ENCODE measurements at regions not wholly inside any gene's neighbourhood (a gene's known extent, or its start where the extent isn't known, plus 50 kb on each side); places are given as distances from the start of the nearest gene placed in this dataset.

DNA sequence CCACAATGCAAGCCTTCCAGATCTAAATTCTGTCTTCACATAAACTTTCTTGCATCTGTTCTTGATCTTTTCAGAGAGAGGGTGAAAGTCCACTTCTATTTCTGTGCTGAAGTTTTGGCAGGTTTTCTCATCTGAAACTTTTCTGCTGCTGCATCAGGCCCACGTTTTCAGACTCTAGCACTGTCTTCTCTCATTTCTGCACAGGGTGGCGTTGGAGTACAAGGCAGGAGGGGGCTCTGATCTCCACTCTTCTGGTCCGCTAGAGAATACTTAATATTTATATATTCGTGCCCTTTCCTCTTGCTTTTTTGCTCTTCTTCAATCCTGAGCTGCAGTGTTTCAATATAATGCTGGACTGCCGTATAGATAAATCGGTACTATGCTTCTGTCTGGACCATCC, 204.0 kb upstream of the PRDM9 start:
- Histone ChIP-seq H3K4me3 (no peak overlapping the region), H3K27me3 (no peaks in the 10 kb centered on the region), H3K9me3 (peaks cover 0 to 9% of the 10 kb centered on the region in 2 donors), H3K36me3 (no peaks in the 10 kb centered on the region), H3K27ac (no peak overlapping the region), H3K4me1 (no peaks in the 10 kb centered on the region)
- ATAC-seq (no peak), DNase-seq (no peak)
- no peak for TF ChIP-seq CTCF (IDR thresholded peaks at IDR 0.05)
- intact Hi-C loops (cut with DNase I), result no loop called here

GRCh38 chr5:23302438-23302837, 205.0 kb upstream of the PRDM9 start:
- Histone ChIP-seq H3K4me3 (no peak overlapping the region), H3K27me3 (no peaks in the 10 kb centered on the region), H3K27ac (no peak overlapping the region), H3K36me3 (no peaks in the 10 kb centered on the region), H3K9me3 (peaks cover 0 to 9% of the 10 kb centered on the region in 2 donors), H3K4me1 (no peaks in the 10 kb centered on the region)
- ATAC-seq (no peak), DNase-seq (no peak)
- intact Hi-C loops (cut with DNase I), result no loop called here
- TF ChIP-seq CTCF (IDR thresholded peaks at IDR 0.05), result no peak

DNA sequence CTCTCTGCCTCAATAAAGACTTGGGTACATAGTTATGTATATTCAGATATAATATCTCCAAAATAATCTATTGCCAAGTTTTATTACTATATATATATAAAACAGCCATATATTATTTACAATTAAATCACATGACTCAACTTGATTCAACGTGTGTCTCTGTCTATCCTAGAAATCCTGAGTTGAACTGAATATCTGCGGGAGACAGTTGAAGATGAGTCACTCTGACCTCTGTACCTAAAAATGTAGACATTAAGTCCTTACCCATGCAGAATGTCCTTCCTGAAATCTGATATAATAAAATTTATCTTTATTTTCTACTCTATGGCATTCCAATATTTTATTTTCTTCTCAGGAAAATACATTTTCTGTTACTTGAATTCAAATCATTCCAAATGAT, 218.2 kb upstream of the PRDM9 start:
- ATAC-seq, result no peak

GRCh38 chr5:23284656-23285055, 222.8 kb upstream of the PRDM9 start:
- Histone ChIP-seq H3K27ac (no peak overlapping the region), H3K9me3 (no peaks in the 10 kb centered on the region), H3K27me3 (no peaks in the 10 kb centered on the region), H3K36me3 (no peaks in the 10 kb centered on the region), H3K4me3 (no peak overlapping the region), H3K4me1 (no peaks in the 10 kb centered on the region)
- intact Hi-C loops (cut with DNase I), result no loop called here
- ATAC-seq (no peak), DNase-seq (no peak)
- no peak for TF ChIP-seq CTCF (IDR thresholded peaks at IDR 0.05)

More for the DNA sequence above, 218.2 kb upstream of the PRDM9 start:
- H3K27me3 ChIP-seq, result no peaks in the 10 kb centered on the region
- no peak for TF ChIP-seq CTCF (IDR thresholded peaks at IDR 0.05)
- no peak overlapping the region for H3K27ac ChIP-seq
- no peaks in the 10 kb centered on the region for H3K4me1 ChIP-seq
- intact Hi-C loops (cut with DNase I), result no loop called here
- no peak overlapping the region for H3K4me3 ChIP-seq
- no peaks in the 10 kb centered on the region for H3K36me3 ChIP-seq
- no peak for DNase-seq
- H3K9me3 ChIP-seq, result peaks cover 0 to 10% of the 10 kb centered on the region in 2 donors

DNA sequence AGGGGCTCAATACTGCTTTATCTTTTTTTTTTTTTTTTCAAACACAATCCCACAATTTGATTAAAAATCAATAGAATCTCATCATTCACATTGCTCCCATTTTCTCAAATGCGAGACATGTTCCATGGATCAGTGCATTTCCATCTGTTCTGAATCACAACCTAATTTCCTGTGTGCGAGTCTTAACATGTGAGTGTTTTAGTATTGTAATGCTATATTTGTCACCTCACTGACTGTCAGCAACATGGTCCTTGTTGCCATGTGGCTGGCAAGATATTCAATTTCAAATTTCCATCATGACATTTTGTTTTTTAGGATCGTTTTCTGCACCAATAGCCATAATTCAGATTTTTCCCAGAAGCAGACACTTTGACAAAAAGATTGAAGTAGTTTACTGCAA, 233.2 kb upstream of the PRDM9 start:
- TF ChIP-seq CTCF (IDR thresholded peaks at IDR 0.05), result no peak
- ATAC-seq (no peak), DNase-seq (no peak)
- Histone ChIP-seq H3K36me3 (no peaks in the 10 kb centered on the region), H3K4me1 (no peaks in the 10 kb centered on the region), H3K4me3 (no peak overlapping the region), H3K9me3 (no peaks in the 10 kb centered on the region), H3K27me3 (no peaks in the 10 kb centered on the region), H3K27ac (no peak overlapping the region)
- intact Hi-C loops (cut with DNase I), result no loop called here

Data from left lung (tissue), 4 donors.